ENCODE measurements at regions not wholly inside any gene's neighbourhood (a gene's known extent, or its start where the extent isn't known, plus 50 kb on each side); places are given as distances from the start of the nearest gene placed in this dataset.

GRCh38 chr6:166754218-166755030 lies 127.4 kb upstream of the RPS6KA2 start:
- WGBS: 85% methylated on average over 13 of the region's 13 CpGs

GRCh38 chr6:166752928-166753721 lies 126.1 kb upstream of the RPS6KA2 start:
- H3K4ac ChIP-seq (ENCODE audit: low read depth in 1 of 2, low read length in 2 of 2): no peak overlapping the region
- H3K4me3 ChIP-seq (ENCODE audit: insufficient read depth in 1 of 2, low read depth in 1 of 2, low read length in 2 of 2): no peak overlapping the region
- no peaks in the 10 kb centered on the region for H3K36me3 ChIP-seq (ENCODE audit: control insufficient read depth in 1 of 2, insufficient read depth in 2 of 2, low read depth in 1 of 2, low read length in 2 of 2)
- H2BK12ac ChIP-seq (ENCODE audit: low read length in 2 of 2): no peak overlapping the region
- 76% methylated on average over 5 of the region's 6 CpGs for WGBS
- H3K27me3 ChIP-seq (ENCODE audit: control insufficient read depth in 1 of 2, insufficient read depth in 1 of 2, low read length in 2 of 2): peaks cover 0 to 29% of the 10 kb centered on the region in 2 experiments
- H3K27ac ChIP-seq (ENCODE audit: low read length, poor library complexity, severe bottlenecking): no peak overlapping the region
- no peak overlapping the region for H3K23ac ChIP-seq (ENCODE audit: low read length in 2 of 2)
- H2AK5ac ChIP-seq (ENCODE audit: low read length, severe bottlenecking): no peak overlapping the region
- H3K9me3 ChIP-seq (ENCODE audit: control insufficient read depth, low read length): no peaks in the 10 kb centered on the region
- no peak overlapping the region for H4K91ac ChIP-seq (ENCODE audit: low read length)
- DNase-seq: no peak
- H3K14ac ChIP-seq (ENCODE audit: low read length in 2 of 2): no peak overlapping the region
- H3K79me1 ChIP-seq (replicated peaks; ENCODE audit: low read length, poor library complexity, severe bottlenecking): no peaks in the 10 kb centered on the region
- H2BK5ac ChIP-seq (ENCODE audit: low read depth, low read length, poor library complexity, severe bottlenecking): no peak overlapping the region
- H3K4me1 ChIP-seq (ENCODE audit: control insufficient read depth, insufficient read depth, low read depth, low read length): peaks cover 33% of the 10 kb centered on the region
- no peak overlapping the region for H2AFZ ChIP-seq (ENCODE audit: low read depth, low read length)
- H2BK120ac ChIP-seq (ENCODE audit: low read depth, low read length): no peak overlapping the region
- H4K8ac ChIP-seq (ENCODE audit: low read length): no peak overlapping the region
- no peak overlapping the region for H3K9ac ChIP-seq (ENCODE audit: low read length)
- no peak overlapping the region for H2BK15ac ChIP-seq (ENCODE audit: low read depth, poor library complexity, severe bottlenecking)
- H3K4me2 ChIP-seq (ENCODE audit: low read length, poor library complexity, severe bottlenecking): no peak overlapping the region
- H3K18ac ChIP-seq (ENCODE audit: low read depth in 1 of 2, low read length in 2 of 2): no peak overlapping the region

More at GRCh38 chr6:166754218-166755030, 127.4 kb upstream of the RPS6KA2 start:
- Histone ChIP-seq H2BK120ac (ENCODE audit: low read depth, low read length) (no peak overlapping the region), H3K9ac (ENCODE audit: low read length) (no peak overlapping the region), H3K9me3 (ENCODE audit: control insufficient read depth, low read length) (no peaks in the 10 kb centered on the region), H3K18ac (ENCODE audit: low read depth in 1 of 2, low read length in 2 of 2) (no peak overlapping the region), H2AK5ac (ENCODE audit: low read length, severe bottlenecking) (no peak overlapping the region), H3K14ac (ENCODE audit: low read length in 2 of 2) (peak overlapping the region in 1 of 2 experiments; percentile 44), H2BK5ac (ENCODE audit: low read depth, low read length, poor library complexity, severe bottlenecking) (no peak overlapping the region), H3K27me3 (ENCODE audit: control insufficient read depth in 1 of 2, insufficient read depth in 1 of 2, low read length in 2 of 2) (peaks cover 0 to 42% of the 10 kb centered on the region in 2 experiments), H3K4me2 (ENCODE audit: low read length, poor library complexity, severe bottlenecking) (no peak overlapping the region), H3K79me1 (replicated peaks; ENCODE audit: low read length, poor library complexity, severe bottlenecking) (no peaks in the 10 kb centered on the region), H3K36me3 (ENCODE audit: control insufficient read depth in 1 of 2, insufficient read depth in 2 of 2, low read depth in 1 of 2, low read length in 2 of 2) (no peaks in the 10 kb centered on the region), H3K4ac (ENCODE audit: low read depth in 1 of 2, low read length in 2 of 2) (no peak overlapping the region), H3K23ac (ENCODE audit: low read length in 2 of 2) (no peak overlapping the region), H2BK15ac (ENCODE audit: low read depth, poor library complexity, severe bottlenecking) (no peak overlapping the region), H4K8ac (ENCODE audit: low read length) (no peak overlapping the region), H3K4me1 (ENCODE audit: control insufficient read depth, insufficient read depth, low read depth, low read length) (peaks cover 33% of the 10 kb centered on the region), H3K27ac (ENCODE audit: low read length, poor library complexity, severe bottlenecking) (no peak overlapping the region), H4K91ac (ENCODE audit: low read length) (no peak overlapping the region), H3K4me3 (ENCODE audit: insufficient read depth in 1 of 2, low read depth in 1 of 2, low read length in 2 of 2) (no peak overlapping the region), H2AFZ (ENCODE audit: low read depth, low read length) (no peak overlapping the region), H2BK12ac (ENCODE audit: low read length in 2 of 2) (no peak overlapping the region)
- no peak for DNase-seq

- H3K9ac ChIP-seq (ENCODE audit: low read length): no peak overlapping the region
- no peaks in the 10 kb centered on the region for H3K36me3 ChIP-seq (ENCODE audit: control insufficient read depth in 1 of 2, insufficient read depth in 2 of 2, low read depth in 1 of 2, low read length in 2 of 2)
- H3K27me3 ChIP-seq (ENCODE audit: control insufficient read depth in 1 of 2, insufficient read depth in 1 of 2, low read length in 2 of 2): peaks cover 0 to 28% of the 10 kb centered on the region in 2 experiments
- H2BK12ac ChIP-seq (ENCODE audit: low read length in 2 of 2): no peak overlapping the region
- peaks cover 24% of the 10 kb centered on the region for H3K4me1 ChIP-seq (ENCODE audit: control insufficient read depth, insufficient read depth, low read depth, low read length)
- no peak overlapping the region for H3K23ac ChIP-seq (ENCODE audit: low read length in 2 of 2)
- H2AK5ac ChIP-seq (ENCODE audit: low read length, severe bottlenecking): no peak overlapping the region
- H2BK5ac ChIP-seq (ENCODE audit: low read depth, low read length, poor library complexity, severe bottlenecking): no peak overlapping the region
- no peak overlapping the region for H4K91ac ChIP-seq (ENCODE audit: low read length)
- no peaks in the 10 kb centered on the region for H3K79me1 ChIP-seq (replicated peaks; ENCODE audit: low read length, poor library complexity, severe bottlenecking)
- no peak overlapping the region for H2BK120ac ChIP-seq (ENCODE audit: low read depth, low read length)
- H4K8ac ChIP-seq (ENCODE audit: low read length): no peak overlapping the region
- H3K27ac ChIP-seq (ENCODE audit: low read length, poor library complexity, severe bottlenecking): no peak overlapping the region
- H2BK15ac ChIP-seq (ENCODE audit: low read depth, poor library complexity, severe bottlenecking): no peak overlapping the region
- no peak overlapping the region for H3K14ac ChIP-seq (ENCODE audit: low read length in 2 of 2)
- DNase-seq: no peak
- no peak overlapping the region for H2AFZ ChIP-seq (ENCODE audit: low read depth, low read length)
- H3K9me3 ChIP-seq (ENCODE audit: control insufficient read depth, low read length): no peaks in the 10 kb centered on the region
- 100% methylated on average over 4 of the region's 9 CpGs for whole genome bisulfite sequencing
- no peak overlapping the region for H3K4me2 ChIP-seq (ENCODE audit: low read length, poor library complexity, severe bottlenecking)
- H3K4me3 ChIP-seq (ENCODE audit: insufficient read depth in 1 of 2, low read depth in 1 of 2, low read length in 2 of 2): no peak overlapping the region
- H3K18ac ChIP-seq (ENCODE audit: low read depth in 1 of 2, low read length in 2 of 2): no peak overlapping the region
- no peak overlapping the region for H3K4ac ChIP-seq (ENCODE audit: low read depth in 1 of 2, low read length in 2 of 2)
These were observed 125.0 kb upstream of the RPS6KA2 start for GRCh38 chr6:166752097-166752496.

GRCh38 chr6:166751051-166751595 lies 124.1 kb upstream of the RPS6KA2 start:
- Histone ChIP-seq H3K9me3 (ENCODE audit: control insufficient read depth, low read length) (no peaks in the 10 kb centered on the region), H3K4me3 (ENCODE audit: insufficient read depth in 1 of 2, low read depth in 1 of 2, low read length in 2 of 2) (no peak overlapping the region), H4K8ac (ENCODE audit: low read length) (peak overlapping the region; percentile 67), H2BK15ac (ENCODE audit: low read depth, poor library complexity, severe bottlenecking) (no peak overlapping the region), H3K79me1 (replicated peaks; ENCODE audit: low read length, poor library complexity, severe bottlenecking) (no peaks in the 10 kb centered on the region), H2BK12ac (ENCODE audit: low read length in 2 of 2) (no peak overlapping the region), H3K27ac (ENCODE audit: low read length, poor library complexity, severe bottlenecking) (peak overlapping the region; percentile 15), H3K27me3 (ENCODE audit: control insufficient read depth in 1 of 2, insufficient read depth in 1 of 2, low read length in 2 of 2) (peaks cover 0 to 32% of the 10 kb centered on the region in 2 experiments), H3K4me2 (ENCODE audit: low read length, poor library complexity, severe bottlenecking) (peak overlapping the region; percentile 38), H3K4me1 (ENCODE audit: control insufficient read depth, insufficient read depth, low read depth, low read length) (peaks cover 24% of the 10 kb centered on the region), H3K23ac (ENCODE audit: low read length in 2 of 2) (no peak overlapping the region), H3K36me3 (ENCODE audit: control insufficient read depth in 1 of 2, insufficient read depth in 2 of 2, low read depth in 1 of 2, low read length in 2 of 2) (no peaks in the 10 kb centered on the region), H3K4ac (ENCODE audit: low read depth in 1 of 2, low read length in 2 of 2) (no peak overlapping the region), H3K18ac (ENCODE audit: low read depth in 1 of 2, low read length in 2 of 2) (no peak overlapping the region), H4K91ac (ENCODE audit: low read length) (no peak overlapping the region), H2BK5ac (ENCODE audit: low read depth, low read length, poor library complexity, severe bottlenecking) (no peak overlapping the region), H2AK5ac (ENCODE audit: low read length, severe bottlenecking) (no peak overlapping the region), H2BK120ac (ENCODE audit: low read depth, low read length) (no peak overlapping the region), H3K14ac (ENCODE audit: low read length in 2 of 2) (no peak overlapping the region), H2AFZ (ENCODE audit: low read depth, low read length) (no peak overlapping the region), H3K9ac (ENCODE audit: low read length) (no peak overlapping the region)
- 33% methylated on average over 19 of the region's 19 CpGs for WGBS
- DNase-seq: no peak

All from mesenchymal stem cell (in vitro differentiated cells and primary cell).